K562 (cell line): ENCODE measurements at regions not wholly inside any gene's neighbourhood (a gene's known extent, or its start where the extent isn't known, plus 50 kb on each side); places are given as distances from the start of the nearest gene placed in this dataset.

Experiments
- ATAC-seq: fragments of 200-7000 bp; cut with Tn5 transposase; 3 replicates; pipeline ENCODE4 v1.9.1; 2020; ENCODE audit warnings: moderate library complexity
- BruUV-seq: library from RNA; stranded (reverse); fragments of 400-500 nt; replicated peaks from 2 replicates; lab custom pipeline; 2021; lab: Mats Ljungman, UMichigan
- CTCF ChIA-PET: fragments of 300-600 bp; formaldehyde crosslinking; extraction: SDS; loops from one replicate; lab custom pipeline; 2021; ENCODE audit warnings: low intra/inter-chr PET ratio; lab: Yijun Ruan, JAX
- POLR2A ChIA-PET: fragments of 300-600, 350-650 bp; sonication (Branson Sonifier 250); formaldehyde crosslinking; extraction: SDS; loops from one replicate; lab custom pipeline; 2021; ENCODE audit warnings: antibody characterized with exemption, inconsistent platforms; lab: Yijun Ruan, JAX
- DNase-seq, 4 experiments: peaks; one replicate each; pipeline versions ENCODE4 v3.0.0 to v3.0.0-alpha.2; 2011 to 2018; ENCODE audit warnings: low spot score in 3 of 4, mixed read lengths in 3 of 4; ENCODE audit errors: extremely low read depth in 1 of 4
- FAIRE-seq: peaks from 2 replicates; lab custom pipeline; 2011; peaks lifted over from hg19 to GRCh38; lab: Jason Lieb, UNC
- H2AFZ ChIP-seq: 2 replicates; pipeline ENCODE4 v1.6.0; 2011; ENCODE audit warnings: low read depth, low read length, control low read depth, inconsistent platforms
- H3K27ac ChIP-seq: fragments of 200-600 bp; 3 replicates; pipeline ENCODE4 v1.8.0; 2011; ENCODE audit warnings: low read depth, mild to moderate bottlenecking, control low read depth, inconsistent platforms, low read length, moderate library complexity, mixed read lengths; ENCODE audit errors: extremely low read depth
- H3K27me3 ChIP-seq, 2 experiments: fragments of 300-600 bp in 1 of 2; 2 replicates in 1 of 2; 3 replicates in 1 of 2; pipeline versions ENCODE4 v1.6.0 to v1.8.0; 2011; ENCODE audit warnings: inconsistent platforms in 2 of 2, low read length in 2 of 2, mild to moderate bottlenecking in 1 of 2, mixed read lengths in 1 of 2, moderate library complexity in 1 of 2; ENCODE audit not compliant: control insufficient read depth in 2 of 2, insufficient read depth in 2 of 2
- H3K36me3 ChIP-seq: fragments of 300-600 bp; 3 replicates; pipeline ENCODE4 v1.8.0; 2011; ENCODE audit warnings: mild to moderate bottlenecking, low read length, inconsistent platforms; ENCODE audit not compliant: control insufficient read depth, insufficient read depth
- H3K4me1 ChIP-seq, 2 experiments: fragments of 200-600 bp in 1 of 2; replicated peaks in 1 of 2; 2 replicates in 1 of 2; 3 replicates in 1 of 2; pipeline versions ENCODE4 v1.5.1 to v1.8.0; 2011; ENCODE audit warnings: inconsistent platforms in 2 of 2, low read length in 2 of 2, mild to moderate bottlenecking in 1 of 2, mixed read lengths in 1 of 2, moderate library complexity in 1 of 2; ENCODE audit not compliant: control insufficient read depth in 2 of 2, insufficient read depth in 2 of 2
- H3K4me2 ChIP-seq: 2 replicates; pipeline ENCODE4 v1.6.1; 2011; ENCODE audit warnings: low read length, control low read depth, inconsistent platforms, mixed read lengths; ENCODE audit not compliant: insufficient read depth
- H3K4me3 ChIP-seq: fragments of 200-600 bp; sonication (generic), shearing (Covaris generic); 2 replicates; pipeline ENCODE4 v1.5.1; 2016; ENCODE audit warnings: control low read depth, inconsistent platforms
- H3K79me2 ChIP-seq: fragments of 200-600 bp; 3 replicates; pipeline ENCODE4 v1.8.0; 2011; ENCODE audit warnings: low read length, inconsistent platforms; ENCODE audit not compliant: control insufficient read depth, insufficient read depth
- H3K9ac ChIP-seq, 2 experiments: 2 replicates each; pipeline versions ENCODE4 v1.6.0 to v1.6.1; 2011; ENCODE audit warnings: low read depth in 2 of 2, low read length in 2 of 2, control low read depth in 1 of 2, inconsistent platforms in 1 of 2, mild to moderate bottlenecking in 1 of 2, mixed read lengths in 1 of 2; ENCODE audit not compliant: insufficient read depth in 1 of 2
- H3K9me1 ChIP-seq: one replicate; pipeline ENCODE4 v1.6.0; 2011; ENCODE audit warnings: inconsistent platforms, mild to moderate bottlenecking, low read length, moderate library complexity; ENCODE audit not compliant: control insufficient read depth, insufficient read depth
- H3K9me3 ChIP-seq: replicated peaks from 2 replicates; pipeline ENCODE4 v1.5.1; 2011; ENCODE audit warnings: low read depth, low read length, inconsistent platforms; ENCODE audit not compliant: control insufficient read depth, insufficient read depth
- H4K20me1 ChIP-seq: replicated peaks from 2 replicates; pipeline ENCODE4 v1.6.1; 2011; ENCODE audit warnings: low read length, inconsistent platforms, mixed read lengths; ENCODE audit not compliant: control insufficient read depth, insufficient read depth
- CBX3 ChIP-seq, 2 experiments: IDR thresholded peaks; 1 replicate in 1 of 2; 2 replicates in 1 of 2; pipeline ENCODE4 v1.6.1; 2012; ENCODE audit warnings: inconsistent platforms in 2 of 2, low read length in 2 of 2, borderline replicate concordance in 1 of 2, control low read depth in 1 of 2
- FUS ChIP-seq: fragments of 200-400 bp; formaldehyde crosslinking; optimal IDR thresholded peaks from 2 replicates; pipeline ENCODE3; 2017; ENCODE audit warnings: low read depth, low read length
- NR2F6 ChIP-seq: fragments of 450-650 bp; formaldehyde crosslinking; IDR thresholded peaks from 2 replicates; pipeline ENCODE4 v1.4.0; 2020; ENCODE audit warnings: mild to moderate bottlenecking
- ZC3H8 ChIP-seq: fragments of 450-650 bp; IDR thresholded peaks from 2 replicates; pipeline ENCODE4 v1.6.1; 2017
- WGBS: fragments of 100-300 bp; shearing (Covaris generic); methylation state at CpG from one replicate; pipeline ENCODE4 v1.1.6; 2016; ENCODE audit warnings: low coverage, mixed read lengths; ENCODE audit not compliant: insufficient coverage; ENCODE audit errors: missing lambda C conversion rate; 5-methylcytosine and 5-hydroxymethylcytosine counted together
- in situ Hi-C: fragments of 300-500 bp; cut with MboI; formaldehyde crosslinking; loops from 4 replicates; pipeline ENCODE4 v1.15.0; 2018; ENCODE audit warnings: inconsistent platforms, mixed read lengths
- intact Hi-C: fragments of 100-400 bp; cut with micrococcal nuclease; formaldehyde crosslinking; loops from 2 replicates; pipeline ENCODE4 v1.14.2; 2022
- TF ChIP-seq, protein P1 (sequence below), 3 experiments: fragments of 200-800 bp in 1 of 3; fragments of 250-450 bp in 1 of 3; fragments of 450-650 bp in 1 of 3; sonication (Bioruptor Pico) in 1 of 3; sonication (Bioruptor generic) in 1 of 3; formaldehyde crosslinking in 1 of 3; IDR thresholded peaks; 2 replicates each; pipeline versions ENCODE4 v1.6.1 to v1.8.0; 2016 to 2022; ENCODE audit warnings: mild to moderate bottlenecking in 2 of 3, missing genetic modification characterization in 2 of 3, missing compliant biosample characterization in 1 of 3, moderate library complexity in 1 of 3
- TF ChIP-seq, protein P2 (sequence below): fragments of 250-450 bp; sonication (Bioruptor Pico); IDR thresholded peaks from 2 replicates; pipeline ENCODE4 v1.4.0; 2020; ENCODE audit warnings: mild to moderate bottlenecking, moderate library complexity
- TF ChIP-seq, protein P3 (sequence below): sonication (generic); formaldehyde crosslinking; IDR thresholded peaks from 2 replicates; pipeline ENCODE4 v1.8.0; 2022; ENCODE audit warnings: mild to moderate bottlenecking, missing genetic modification reagents, borderline replicate concordance

DNA sequence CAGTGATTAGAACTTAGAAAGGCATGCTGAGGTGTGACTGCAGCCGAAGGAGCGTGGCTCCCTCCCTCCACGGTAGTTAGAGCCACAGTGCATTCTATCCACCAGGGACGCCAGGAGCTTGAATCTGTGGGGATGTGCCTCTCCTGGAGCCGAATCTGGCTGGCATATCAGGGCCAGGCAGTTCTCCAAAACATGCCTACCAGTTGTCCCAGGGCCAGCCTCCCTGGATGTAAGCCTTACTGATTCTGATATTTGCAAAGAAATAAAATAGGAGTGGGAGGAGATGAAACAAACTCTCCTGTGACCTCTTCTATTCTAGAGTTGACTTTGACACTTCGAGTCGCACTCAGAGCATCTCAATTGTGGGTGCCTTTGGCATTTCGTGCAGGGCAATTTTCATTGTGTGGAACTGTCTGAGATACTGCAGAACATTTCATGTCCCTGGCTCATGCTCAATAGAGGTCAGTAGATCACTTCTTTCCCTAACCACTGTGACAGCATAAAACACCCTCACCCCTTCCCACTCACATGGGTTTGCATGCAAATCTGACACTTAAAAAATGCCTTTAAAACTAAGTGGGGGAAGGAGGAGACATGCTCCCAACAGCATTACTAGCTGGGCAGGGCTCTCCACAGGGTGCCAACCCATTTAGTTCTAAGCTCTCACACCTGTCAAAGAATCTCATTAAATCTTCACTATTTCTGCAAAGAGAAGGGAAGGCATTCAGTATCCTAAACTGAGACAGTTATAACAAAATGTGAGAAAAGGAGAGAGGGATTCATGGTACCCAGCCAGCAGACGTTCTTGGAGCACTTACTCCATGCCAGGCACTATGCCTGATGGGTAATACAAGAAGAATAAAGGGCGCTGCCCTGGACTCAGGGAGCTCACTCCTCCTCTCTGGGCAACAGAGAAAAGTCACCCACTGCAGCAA is 378.9 kb downstream of the PREX1 start:
- intact Hi-C loops, result no loop called here
- Histone ChIP-seq H3K79me2 (no peaks in the 10 kb centered on the region), H3K36me3 (no peaks in the 10 kb centered on the region), H3K4me3 (no peak overlapping the region), H3K4me1 (no peaks in the 10 kb centered on the region), H3K9ac (no peak overlapping the region), H3K9me1 (no peaks in the 10 kb centered on the region), H4K20me1 (no peaks in the 10 kb centered on the region; the same call in 1 of the 2 replicates), H3K27ac (no peak overlapping the region), H3K9me3 (no peaks in the 10 kb centered on the region), H3K4me2 (no peak overlapping the region), H3K27me3 (peaks cover 0 to 9% of the 10 kb centered on the region in 2 experiments; a peak in 3 of 5 replicates), H2AFZ (no peak overlapping the region)
- BruUV-seq, result no TSS peak
- CTCF ChIA-PET, result no interaction called here
- in situ Hi-C loops, result no loop called here
- TF ChIP-seq, protein P1, sequence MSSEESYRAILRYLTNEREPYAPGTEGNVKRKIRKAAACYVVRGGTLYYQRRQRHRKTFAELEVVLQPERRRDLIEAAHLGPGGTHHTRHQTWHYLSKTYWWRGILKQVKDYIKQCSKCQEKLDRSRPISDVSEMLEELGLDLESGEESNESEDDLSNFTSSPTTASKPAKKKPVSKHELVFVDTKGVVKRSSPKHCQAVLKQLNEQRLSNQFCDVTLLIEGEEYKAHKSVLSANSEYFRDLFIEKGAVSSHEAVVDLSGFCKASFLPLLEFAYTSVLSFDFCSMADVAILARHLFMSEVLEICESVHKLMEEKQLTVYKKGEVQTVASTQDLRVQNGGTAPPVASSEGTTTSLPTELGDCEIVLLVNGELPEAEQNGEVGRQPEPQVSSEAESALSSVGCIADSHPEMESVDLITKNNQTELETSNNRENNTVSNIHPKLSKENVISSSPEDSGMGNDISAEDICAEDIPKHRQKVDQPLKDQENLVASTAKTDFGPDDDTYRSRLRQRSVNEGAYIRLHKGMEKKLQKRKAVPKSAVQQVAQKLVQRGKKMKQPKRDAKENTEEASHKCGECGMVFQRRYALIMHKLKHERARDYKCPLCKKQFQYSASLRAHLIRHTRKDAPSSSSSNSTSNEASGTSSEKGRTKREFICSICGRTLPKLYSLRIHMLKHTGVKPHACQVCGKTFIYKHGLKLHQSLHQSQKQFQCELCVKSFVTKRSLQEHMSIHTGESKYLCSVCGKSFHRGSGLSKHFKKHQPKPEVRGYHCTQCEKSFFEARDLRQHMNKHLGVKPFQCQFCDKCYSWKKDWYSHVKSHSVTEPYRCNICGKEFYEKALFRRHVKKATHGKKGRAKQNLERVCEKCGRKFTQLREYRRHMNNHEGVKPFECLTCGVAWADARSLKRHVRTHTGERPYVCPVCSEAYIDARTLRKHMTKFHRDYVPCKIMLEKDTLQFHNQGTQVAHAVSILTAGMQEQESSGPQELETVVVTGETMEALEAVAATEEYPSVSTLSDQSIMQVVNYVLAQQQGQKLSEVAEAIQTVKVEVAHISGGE (CRISPR knock-in tag; IDR thresholded peaks at IDR 0.05), result 0 out of 6 replicates have a peak, but pooled peaks of 1 of the 3 experiments have one; percentile 25
- TF ChIP-seq NR2F6 (CRISPR knock-in tag) (no peak), FUS (no peak), ZC3H8 (no peak), CBX3 (IDR thresholded peaks at IDR 0.05; ENCODE audit: borderline replicate concordance in 1 of 2, low read length in 2 of 2) (no peak)
- TF ChIP-seq, protein P2, sequence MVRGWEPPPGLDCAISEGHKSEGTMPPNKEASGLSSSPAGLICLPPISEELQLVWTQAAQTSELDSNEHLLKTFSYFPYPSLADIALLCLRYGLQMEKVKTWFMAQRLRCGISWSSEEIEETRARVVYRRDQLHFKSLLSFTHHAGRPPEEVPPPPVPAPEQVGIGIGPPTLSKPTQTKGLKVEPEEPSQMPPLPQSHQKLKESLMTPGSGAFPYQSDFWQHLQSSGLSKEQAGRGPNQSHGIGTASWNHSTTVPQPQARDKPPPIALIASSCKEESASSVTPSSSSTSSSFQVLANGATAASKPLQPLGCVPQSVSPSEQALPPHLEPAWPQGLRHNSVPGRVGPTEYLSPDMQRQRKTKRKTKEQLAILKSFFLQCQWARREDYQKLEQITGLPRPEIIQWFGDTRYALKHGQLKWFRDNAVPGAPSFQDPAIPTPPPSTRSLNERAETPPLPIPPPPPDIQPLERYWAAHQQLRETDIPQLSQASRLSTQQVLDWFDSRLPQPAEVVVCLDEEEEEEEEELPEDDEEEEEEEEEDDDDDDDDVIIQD (CRISPR knock-in tag), result no peak
- TF ChIP-seq, protein P3, sequence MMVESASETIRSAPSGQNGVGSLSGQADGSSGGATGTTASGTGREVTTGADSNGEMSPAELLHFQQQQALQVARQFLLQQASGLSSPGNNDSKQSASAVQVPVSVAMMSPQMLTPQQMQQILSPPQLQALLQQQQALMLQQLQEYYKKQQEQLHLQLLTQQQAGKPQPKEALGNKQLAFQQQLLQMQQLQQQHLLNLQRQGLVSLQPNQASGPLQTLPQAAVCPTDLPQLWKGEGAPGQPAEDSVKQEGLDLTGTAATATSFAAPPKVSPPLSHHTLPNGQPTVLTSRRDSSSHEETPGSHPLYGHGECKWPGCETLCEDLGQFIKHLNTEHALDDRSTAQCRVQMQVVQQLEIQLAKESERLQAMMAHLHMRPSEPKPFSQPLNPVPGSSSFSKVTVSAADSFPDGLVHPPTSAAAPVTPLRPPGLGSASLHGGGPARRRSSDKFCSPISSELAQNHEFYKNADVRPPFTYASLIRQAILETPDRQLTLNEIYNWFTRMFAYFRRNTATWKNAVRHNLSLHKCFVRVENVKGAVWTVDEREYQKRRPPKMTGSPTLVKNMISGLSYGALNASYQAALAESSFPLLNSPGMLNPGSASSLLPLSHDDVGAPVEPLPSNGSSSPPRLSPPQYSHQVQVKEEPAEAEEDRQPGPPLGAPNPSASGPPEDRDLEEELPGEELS, result no peak
- ATAC-seq, result no peak
- FAIRE-seq, result no peak
- no peak for DNase-seq
- POLR2A ChIA-PET, result no interaction called here
- WGBS, result 2% methylated on average over 10 of the region's 10 CpGs
